IgD-negative memory B cell (primary cell): ENCODE measurements at regions not wholly inside any gene's neighbourhood (a gene's known extent, or its start where the extent isn't known, plus 50 kb on each side); places are given as distances from the start of the nearest gene placed in this dataset.
"Not testable (repeated sequence)": the region's sequence is repeated elsewhere in the genome, so short reads cannot be mapped to it uniquely, and the experiment has no call there.

Experiments used
- H3K27ac Mint-ChIP-seq, 3 donors: one replicate each; pipeline ENCODE4 v1.8.0; 2020 to 2022; ENCODE audit warnings: mild to moderate bottlenecking in 3 of 3, mixed read lengths in 3 of 3, moderate library complexity in 1 of 3
- H3K27me3 Mint-ChIP-seq: one replicate; pipeline ENCODE4 v1.8.0; 2021; ENCODE audit warnings: mixed read lengths
- H3K36me3 Mint-ChIP-seq: one replicate; pipeline ENCODE4 v1.8.0; 2020; ENCODE audit warnings: mild to moderate bottlenecking, mixed read lengths
- H3K4me1 Mint-ChIP-seq, 3 donors: one replicate each; pipeline ENCODE4 v1.8.0; 2020 to 2022; ENCODE audit warnings: mixed read lengths in 3 of 3, mild to moderate bottlenecking in 1 of 3
- H3K4me3 Mint-ChIP-seq, 4 donors: one replicate each; pipeline ENCODE4 v1.8.0; 2020 to 2022; ENCODE audit warnings: mild to moderate bottlenecking in 4 of 4, mixed read lengths in 4 of 4, moderate library complexity in 3 of 4
- H3K9me3 Mint-ChIP-seq, 3 donors: one replicate each; pipeline ENCODE4 v1.8.0; 2020 to 2021; ENCODE audit warnings: mixed read lengths in 3 of 3, mild to moderate bottlenecking in 1 of 3

- peaks cover 4% of the 10 kb centered on the region for H3K27me3 Mint-ChIP-seq
- H3K9me3 Mint-ChIP-seq = no peaks in the 10 kb centered on the region
- H3K4me3 Mint-ChIP-seq = no peak overlapping the region
- H3K27ac Mint-ChIP-seq = no peak overlapping the region
- no peaks in the 10 kb centered on the region for H3K4me1 Mint-ChIP-seq
- no peaks in the 10 kb centered on the region for H3K36me3 Mint-ChIP-seq
These were observed 86.9 kb downstream of the TFAP2C start for GRCh38 chr20:56715902-56716519.

GRCh38 chr20:56716806-56717205 lies 87.7 kb downstream of the TFAP2C start:
- Mint-ChIP-seq H3K36me3 (no peaks in the 10 kb centered on the region), H3K4me1 (no peaks in the 10 kb centered on the region), H3K27ac (peak overlapping the region in 1 of 3 donors; percentile 35), H3K4me3 (no peak overlapping the region), H3K27me3 (no peaks in the 10 kb centered on the region), H3K9me3 (no peaks in the 10 kb centered on the region)

GRCh38 chr20:56718816-56719215 lies 89.7 kb downstream of the TFAP2C start:
- H3K36me3 Mint-ChIP-seq = no peaks in the 10 kb centered on the region
- H3K27ac Mint-ChIP-seq = no peak overlapping the region
- H3K4me3 Mint-ChIP-seq = peak overlapping the region in 1 of 4 donors; percentile 39
- H3K9me3 Mint-ChIP-seq = no peaks in the 10 kb centered on the region
- no peaks in the 10 kb centered on the region for H3K27me3 Mint-ChIP-seq
- H3K4me1 Mint-ChIP-seq = peaks cover 3 to 5% (median 4%) of the 10 kb centered on the region in 3 donors

GRCh38 chr20:56720620-56721213 lies 91.6 kb downstream of the TFAP2C start:
- Mint-ChIP-seq H3K27me3 (no peaks in the 10 kb centered on the region), H3K4me3 (peak overlapping the region in 1 of 4 donors; percentile 17), H3K36me3 (no peaks in the 10 kb centered on the region), H3K27ac (no peak overlapping the region), H3K4me1 (peaks cover 3 to 5% (median 4%) of the 10 kb centered on the region in 3 donors), H3K9me3 (peaks cover 0 to 3% (median 0%) of the 10 kb centered on the region in 3 donors)

GRCh38 chr20:56722042-56722441 lies 92.9 kb downstream of the TFAP2C start:
- Mint-ChIP-seq H3K27me3 (no peaks in the 10 kb centered on the region), H3K27ac (no peak overlapping the region), H3K9me3 (peaks cover 0 to 3% (median 1%) of the 10 kb centered on the region in 3 donors), H3K4me3 (no peak overlapping the region), H3K36me3 (no peaks in the 10 kb centered on the region), H3K4me1 (peaks cover 3 to 5% (median 4%) of the 10 kb centered on the region in 3 donors)

- H3K4me1 Mint-ChIP-seq = peaks cover 3 to 5% (median 4%) of the 10 kb centered on the region in 3 donors
- H3K9me3 Mint-ChIP-seq = peaks cover 0 to 3% (median 2%) of the 10 kb centered on the region in 3 donors
- no peak overlapping the region for H3K4me3 Mint-ChIP-seq
- H3K27me3 Mint-ChIP-seq = no peaks in the 10 kb centered on the region
- no peak overlapping the region for H3K27ac Mint-ChIP-seq
- H3K36me3 Mint-ChIP-seq = no peaks in the 10 kb centered on the region
These were observed 94.2 kb downstream of the TFAP2C start for GRCh38 chr20:56723331-56723730.

- Mint-ChIP-seq H3K27ac (no peak overlapping the region), H3K4me3 (no peak overlapping the region), H3K36me3 (no peaks in the 10 kb centered on the region), H3K9me3 (peaks cover 0 to 3% (median 2%) of the 10 kb centered on the region in 3 donors), H3K4me1 (peaks cover 3 to 5% (median 4%) of the 10 kb centered on the region in 3 donors), H3K27me3 (no peaks in the 10 kb centered on the region)
These were observed 95.2 kb downstream of the TFAP2C start for GRCh38 chr20:56724241-56724757.

GRCh38 chr20:56730003-56730402 lies 100.9 kb downstream of the TFAP2C start:
- H3K27ac Mint-ChIP-seq = no peak overlapping the region
- H3K27me3 Mint-ChIP-seq = no peaks in the 10 kb centered on the region
- no peaks in the 10 kb centered on the region for H3K4me1 Mint-ChIP-seq
- no peaks in the 10 kb centered on the region for H3K36me3 Mint-ChIP-seq
- H3K4me3 Mint-ChIP-seq = no peak overlapping the region
- H3K9me3 Mint-ChIP-seq = peaks cover 0 to 4% (median 2%) of the 10 kb centered on the region in 3 donors

- H3K4me1 Mint-ChIP-seq = no peaks in the 10 kb centered on the region
- no peak overlapping the region for H3K27ac Mint-ChIP-seq
- H3K4me3 Mint-ChIP-seq = no peak overlapping the region
- H3K9me3 Mint-ChIP-seq = peaks cover 0 to 2% (median 1%) of the 10 kb centered on the region in 3 donors
- no peaks in the 10 kb centered on the region for H3K36me3 Mint-ChIP-seq
- peaks cover 3% of the 10 kb centered on the region for H3K27me3 Mint-ChIP-seq
These were observed 101.9 kb downstream of the TFAP2C start for GRCh38 chr20:56730996-56731395.

- H3K4me3 Mint-ChIP-seq = no peak overlapping the region
- peaks cover 7% of the 10 kb centered on the region for H3K27me3 Mint-ChIP-seq
- peaks cover 0 to 2% (median 1%) of the 10 kb centered on the region in 3 donors for H3K9me3 Mint-ChIP-seq
- no peaks in the 10 kb centered on the region for H3K4me1 Mint-ChIP-seq
- no peak overlapping the region for H3K27ac Mint-ChIP-seq
- H3K36me3 Mint-ChIP-seq = no peaks in the 10 kb centered on the region
These were observed 102.4 kb downstream of the TFAP2C start for GRCh38 chr20:56731476-56731875.

GRCh38 chr20:56733967-56734366 lies 104.9 kb downstream of the TFAP2C start:
- H3K4me1 Mint-ChIP-seq = no peaks in the 10 kb centered on the region
- H3K27ac Mint-ChIP-seq = no peak overlapping the region
- peaks cover 11% of the 10 kb centered on the region for H3K27me3 Mint-ChIP-seq
- H3K36me3 Mint-ChIP-seq = no peaks in the 10 kb centered on the region
- H3K9me3 Mint-ChIP-seq = peaks cover 0 to 1% (median 0%) of the 10 kb centered on the region in 3 donors
- no peak overlapping the region for H3K4me3 Mint-ChIP-seq

GRCh38 chr20:56735084-56735642 lies 106.1 kb downstream of the TFAP2C start:
- Mint-ChIP-seq H3K4me1 (no peaks in the 10 kb centered on the region), H3K4me3 (no peak overlapping the region), H3K9me3 (peaks cover 0 to 1% (median 0%) of the 10 kb centered on the region in 3 donors), H3K27ac (no peak overlapping the region), H3K27me3 (peaks cover 11% of the 10 kb centered on the region), H3K36me3 (no peaks in the 10 kb centered on the region)

- no peak overlapping the region for H3K4me3 Mint-ChIP-seq
- peaks cover 0 to 1% (median 0%) of the 10 kb centered on the region in 3 donors for H3K9me3 Mint-ChIP-seq
- H3K27ac Mint-ChIP-seq = no peak overlapping the region
- no peaks in the 10 kb centered on the region for H3K36me3 Mint-ChIP-seq
- no peaks in the 10 kb centered on the region for H3K4me1 Mint-ChIP-seq
- peaks cover 11% of the 10 kb centered on the region for H3K27me3 Mint-ChIP-seq
These were observed 107.3 kb downstream of the TFAP2C start for GRCh38 chr20:56736285-56736857.

- not testable (repeated sequence) for H3K36me3 Mint-ChIP-seq, H3K4me1 Mint-ChIP-seq, H3K9me3 Mint-ChIP-seq, H3K27me3 Mint-ChIP-seq, H3K4me3 Mint-ChIP-seq, H3K27ac Mint-ChIP-seq
These were observed 115.3 kb downstream of the TFAP2C start for GRCh38 chr20:56744325-56744821.
